K562 (cell line): ENCODE measurements at regions not wholly inside any gene's neighbourhood (a gene's known extent, or its start where the extent isn't known, plus 50 kb on each side); places are given as distances from the start of the nearest gene placed in this dataset.

ENCODE experiments used
- BRD4 ChIP-seq: fragments of 200-600 bp; sonication (generic); IDR thresholded peaks from 2 replicates; pipeline ENCODE4 v1.6.1; 2017; ENCODE audit warnings: inconsistent platforms
- FOXJ2 ChIP-seq: fragments of 200-800 bp; sonication (Bioruptor generic); IDR thresholded peaks from 2 replicates; pipeline ENCODE4 v1.6.1; 2016; ENCODE audit warnings: missing genetic modification characterization, missing compliant biosample characterization
- HSF4 ChIP-seq: fragments of 250-450 bp; sonication (Bioruptor Pico); IDR thresholded peaks from 2 replicates; pipeline ENCODE4 v2.1.2; 2022; ENCODE audit warnings: mild to moderate bottlenecking, moderate library complexity, borderline replicate concordance
- MGA ChIP-seq: fragments of 450-650 bp; IDR thresholded peaks from 2 replicates; pipeline ENCODE4 v1.6.1; 2016; ENCODE audit warnings: mild to moderate bottlenecking, moderate library complexity
- ZBTB17 ChIP-seq: fragments of 450-650 bp; formaldehyde crosslinking; IDR thresholded peaks from 2 replicates; pipeline ENCODE4 v1.4.0; 2020; ENCODE audit warnings: mild to moderate bottlenecking
- ZNF318 ChIP-seq, 2 experiments: fragments of 450-650 bp; IDR thresholded peaks; 2 replicates each; pipeline ENCODE4 v1.6.1; 2016; ENCODE audit warnings: mild to moderate bottlenecking in 2 of 2, borderline replicate concordance in 1 of 2, low read depth in 1 of 2, moderate library complexity in 1 of 2

- peak; percentile 62 for TF ChIP-seq MGA
- no peak for TF ChIP-seq BRD4
- no peak for TF ChIP-seq FOXJ2
- TF ChIP-seq ZNF318 (IDR thresholded peaks at IDR 0.05; ENCODE audit: borderline replicate concordance in 1 of 2, low read depth in 1 of 2) = no peak
- TF ChIP-seq HSF4 = no peak
- TF ChIP-seq ZBTB17 (CRISPR knock-in tag) = no peak
Measured at GRCh38 chr20:53800883-53801604, 207.4 kb upstream of the ZNF217 start (continued).
